ENCODE measurements at regions not wholly inside any gene's neighbourhood (a gene's known extent, or its start where the extent isn't known, plus 50 kb on each side); places are given as distances from the start of the nearest gene placed in this dataset.

GRCh38 chr4:124785645-124786044, 73.1 kb upstream of the ANKRD50 start:
- no peaks in the 10 kb centered on the region for H3K27me3 ChIP-seq (ENCODE audit: control insufficient read depth, insufficient read depth, low read length)
- no peaks in the 10 kb centered on the region for H4K20me1 ChIP-seq (ENCODE audit: control insufficient read depth, extremely low read depth, insufficient read depth, low read length)
- no peak overlapping the region for H3K9ac ChIP-seq (ENCODE audit: insufficient read depth, low read length)
- H3K36me3 ChIP-seq (ENCODE audit: control insufficient read depth, insufficient read depth, low read length): no peaks in the 10 kb centered on the region
- no peaks in the 10 kb centered on the region for H3K9me3 ChIP-seq (ENCODE audit: control insufficient read depth, insufficient read depth, low read depth, low read length)
- H3K4me1 ChIP-seq (ENCODE audit: control insufficient read depth, extremely low read depth, insufficient read depth, low read length): no peaks in the 10 kb centered on the region
- H3K79me2 ChIP-seq (ENCODE audit: control insufficient read depth, insufficient read depth, low read length): no peaks in the 10 kb centered on the region
- TF ChIP-seq CTCF (conservative IDR thresholded peaks at IDR 0.05 in 1 of 2, IDR thresholded peaks at IDR 0.05 in 1 of 2; ENCODE audit: low read depth in 1 of 2, low read length in 2 of 2) (no peak), EZH2 (IDR thresholded peaks at IDR 0.05; ENCODE audit: low read length, missing control alignments) (no peak)
- no peak overlapping the region for H3K27ac ChIP-seq (ENCODE audit: insufficient read depth, low read length)
- no peak overlapping the region for H3K4me3 ChIP-seq (replicated peaks in 1 of 4; ENCODE audit: control extremely low read depth in 1 of 4, insufficient read depth in 1 of 4, low read depth in 3 of 4, low read length in 4 of 4)
- no peak for DNase-seq (ENCODE audit: low read depth in 2 of 2)
- H3K4me2 ChIP-seq (ENCODE audit: extremely low read depth, insufficient read depth, low read length): no peak overlapping the region
- H2AFZ ChIP-seq (ENCODE audit: low read length): no peak overlapping the region

GRCh38 chr4:124783847-124784246, 71.3 kb upstream of the ANKRD50 start:
- H3K27me3 ChIP-seq (ENCODE audit: control insufficient read depth, insufficient read depth, low read length): no peaks in the 10 kb centered on the region
- no peak overlapping the region for H3K4me3 ChIP-seq (replicated peaks in 1 of 4; ENCODE audit: control extremely low read depth in 1 of 4, insufficient read depth in 1 of 4, low read depth in 3 of 4, low read length in 4 of 4)
- H3K4me1 ChIP-seq (ENCODE audit: control insufficient read depth, extremely low read depth, insufficient read depth, low read length): no peaks in the 10 kb centered on the region
- no peak overlapping the region for H2AFZ ChIP-seq (ENCODE audit: low read length)
- H3K27ac ChIP-seq (ENCODE audit: insufficient read depth, low read length): no peak overlapping the region
- no peak for TF ChIP-seq EZH2 (IDR thresholded peaks at IDR 0.05; ENCODE audit: low read length, missing control alignments)
- TF ChIP-seq CTCF (conservative IDR thresholded peaks at IDR 0.05 in 1 of 2, IDR thresholded peaks at IDR 0.05 in 1 of 2; ENCODE audit: low read depth in 1 of 2, low read length in 2 of 2): no peak
- no peaks in the 10 kb centered on the region for H3K79me2 ChIP-seq (ENCODE audit: control insufficient read depth, insufficient read depth, low read length)
- peak; percentile 48 to 58 for DNase-seq (ENCODE audit: low read depth in 2 of 2)
- H3K9me3 ChIP-seq (ENCODE audit: control insufficient read depth, insufficient read depth, low read depth, low read length): no peaks in the 10 kb centered on the region
- no peaks in the 10 kb centered on the region for H4K20me1 ChIP-seq (ENCODE audit: control insufficient read depth, extremely low read depth, insufficient read depth, low read length)
- no peak overlapping the region for H3K4me2 ChIP-seq (ENCODE audit: extremely low read depth, insufficient read depth, low read length)
- no peak overlapping the region for H3K9ac ChIP-seq (ENCODE audit: insufficient read depth, low read length)
- H3K36me3 ChIP-seq (ENCODE audit: control insufficient read depth, insufficient read depth, low read length): no peaks in the 10 kb centered on the region

- H3K4me3 ChIP-seq (replicated peaks in 1 of 4; ENCODE audit: control extremely low read depth in 1 of 4, insufficient read depth in 1 of 4, low read depth in 3 of 4, low read length in 4 of 4): no peak overlapping the region
- no peaks in the 10 kb centered on the region for H3K9me3 ChIP-seq (ENCODE audit: control insufficient read depth, insufficient read depth, low read depth, low read length)
- no peaks in the 10 kb centered on the region for H3K27me3 ChIP-seq (ENCODE audit: control insufficient read depth, insufficient read depth, low read length)
- no peak overlapping the region for H2AFZ ChIP-seq (ENCODE audit: low read length)
- H3K79me2 ChIP-seq (ENCODE audit: control insufficient read depth, insufficient read depth, low read length): no peaks in the 10 kb centered on the region
- H4K20me1 ChIP-seq (ENCODE audit: control insufficient read depth, extremely low read depth, insufficient read depth, low read length): no peaks in the 10 kb centered on the region
- no peak overlapping the region for H3K4me2 ChIP-seq (ENCODE audit: extremely low read depth, insufficient read depth, low read length)
- no peak for TF ChIP-seq EZH2 (IDR thresholded peaks at IDR 0.05; ENCODE audit: low read length, missing control alignments)
- TF ChIP-seq CTCF (conservative IDR thresholded peaks at IDR 0.05 in 1 of 2, IDR thresholded peaks at IDR 0.05 in 1 of 2; ENCODE audit: low read depth in 1 of 2, low read length in 2 of 2): no peak
- no peak overlapping the region for H3K27ac ChIP-seq (ENCODE audit: insufficient read depth, low read length)
- no peaks in the 10 kb centered on the region for H3K36me3 ChIP-seq (ENCODE audit: control insufficient read depth, insufficient read depth, low read length)
- H3K9ac ChIP-seq (ENCODE audit: insufficient read depth, low read length): no peak overlapping the region
- H3K4me1 ChIP-seq (ENCODE audit: control insufficient read depth, extremely low read depth, insufficient read depth, low read length): no peaks in the 10 kb centered on the region
- peak in 1 of 2 donors; percentile 22 for DNase-seq (ENCODE audit: low read depth in 2 of 2)
These were observed 64.5 kb upstream of the ANKRD50 start for GRCh38 chr4:124777007-124777406.

Data from fibroblast of lung (primary cell).